Adrenal gland (tissue), 5 donors: ENCODE measurements at regions not wholly inside any gene's neighbourhood (a gene's known extent, or its start where the extent isn't known, plus 50 kb on each side); places are given as distances from the start of the nearest gene placed in this dataset.

ENCODE experiments used
- CTCF ChIP-seq, 6 experiments: fragments of 450-650 bp in 4 of 6; fragments of 200-600 bp in 2 of 6; sonication (generic) in 1 of 6; IDR thresholded peaks; 1 replicate in 5 of 6; 2 replicates in 1 of 6; pipeline versions ENCODE4 v1.5.1 to v1.8.0; 2016 to 2021; ENCODE audit warnings: antibody characterized with exemption in 6 of 6, mild to moderate bottlenecking in 2 of 6, moderate library complexity in 1 of 6
- POLR2A ChIP-seq, 2 donors: fragments of 450-650 bp; IDR thresholded peaks; one replicate each; pipeline ENCODE4 v1.6.1; 2017; ENCODE audit warnings: antibody characterized with exemption in 2 of 2, mild to moderate bottlenecking in 2 of 2, moderate library complexity in 1 of 2
- donor health status: DM: no; HTN: no; CAD: no.

- no peak for TF ChIP-seq CTCF (IDR thresholded peaks at IDR 0.05)
- no peak for TF ChIP-seq POLR2A (IDR thresholded peaks at IDR 0.05)
Measured at GRCh38 chr4:117491516-117491915, 406.1 kb upstream of the TRAM1L1 start.
